HEK293 (cell line): ENCODE measurements at regions not wholly inside any gene's neighbourhood (a gene's known extent, or its start where the extent isn't known, plus 50 kb on each side); places are given as distances from the start of the nearest gene placed in this dataset.

ENCODE experiments used
- IKZF3 ChIP-seq: fragments of 450-650 bp; IDR thresholded peaks from 2 replicates; pipeline ENCODE4 v1.5.0; 2018; ENCODE audit warnings: missing biosample characterization, mild to moderate bottlenecking, missing genetic modification characterization, moderate library complexity
- PRDM1 ChIP-seq: fragments of 450-650 bp; formaldehyde crosslinking; IDR thresholded peaks from 2 replicates; pipeline ENCODE4; 2016; ENCODE audit warnings: missing biosample characterization, missing genetic modification characterization
- SETDB1 ChIP-seq: IDR thresholded peaks from one replicate; pipeline ENCODE4 v1.6.1; 2017; ENCODE audit warnings: mild to moderate bottlenecking, low read length, moderate library complexity, mixed read lengths; ENCODE audit not compliant: insufficient read length
- SP2 ChIP-seq: fragments of 450-650 bp; formaldehyde crosslinking; IDR thresholded peaks from 2 replicates; pipeline ENCODE4 v1.5.1; 2016; ENCODE audit warnings: missing biosample characterization, missing genetic modification characterization
- ZBTB48 ChIP-seq: fragments of 450-650 bp; formaldehyde crosslinking; IDR thresholded peaks from 2 replicates; pipeline ENCODE4 v1.5.1; 2016; ENCODE audit warnings: missing biosample characterization, missing genetic modification characterization
- ZNF133 ChIP-seq: fragments of 450-650 bp; formaldehyde crosslinking; IDR thresholded peaks from 2 replicates; pipeline ENCODE4 v1.5.1; 2016; ENCODE audit warnings: missing biosample characterization, missing genetic modification characterization
- ZNF146 ChIP-seq: fragments of 450-650 bp; formaldehyde crosslinking; IDR thresholded peaks from 2 replicates; pipeline ENCODE4 v1.5.1; 2016; ENCODE audit warnings: missing biosample characterization, missing genetic modification characterization
- ZNF274 ChIP-seq, 2 experiments: fragments of 200-500 bp in 1 of 2; fragments of 450-650 bp in 1 of 2; sonication (Bioruptor generic) in 1 of 2; formaldehyde crosslinking in 1 of 2; IDR thresholded peaks; 2 replicates each; pipeline versions ENCODE4 v1.5.1 to v1.6.1; 2014 to 2016; ENCODE audit warnings: borderline replicate concordance in 1 of 2, inconsistent platforms in 1 of 2, low read length in 1 of 2, missing biosample characterization in 1 of 2, missing genetic modification characterization in 1 of 2
- ZNF692 ChIP-seq: fragments of 450-650 bp; formaldehyde crosslinking; IDR thresholded peaks from 2 replicates; pipeline ENCODE4 v1.5.1; 2016; ENCODE audit warnings: missing biosample characterization, missing genetic modification characterization
- ZNF830 ChIP-seq: fragments of 450-650 bp; IDR thresholded peaks from 2 replicates; pipeline ENCODE4 v1.5.0; 2018; ENCODE audit warnings: missing biosample characterization, missing genetic modification characterization, low read depth, mild to moderate bottlenecking, moderate library complexity
- ZSCAN5A ChIP-seq: fragments of 450-650 bp; formaldehyde crosslinking; IDR thresholded peaks from 2 replicates; pipeline ENCODE4 v1.5.1; 2016; ENCODE audit warnings: missing biosample characterization, missing genetic modification characterization
- TF ChIP-seq, protein P1 (sequence below): fragments of 450-650 bp; formaldehyde crosslinking; IDR thresholded peaks from 2 replicates; pipeline ENCODE4 v1.5.1; 2016; ENCODE audit warnings: missing biosample characterization, missing genetic modification characterization
- TF ChIP-seq, protein P2 (sequence below): fragments of 450-650 bp; formaldehyde crosslinking; IDR thresholded peaks from 2 replicates; pipeline ENCODE4 v1.5.1; 2017; ENCODE audit warnings: missing biosample characterization, missing genetic modification characterization
- TF ChIP-seq, protein P3 (sequence below): fragments of 450-650 bp; formaldehyde crosslinking; IDR thresholded peaks from 2 replicates; pipeline ENCODE4 v1.5.1; 2016; ENCODE audit warnings: missing biosample characterization, missing genetic modification characterization

GRCh38 chr5:93120051-93120450 lies 461.0 kb downstream of the NR2F1-AS1 start:
- TF ChIP-seq ZNF692 (tag by site-specific recombination) (no peak), ZNF133 (tag by site-specific recombination) (no peak), SETDB1 (no peak), ZNF830 (tag by site-specific recombination) (no peak), ZSCAN5A (tag by site-specific recombination) (no peak), ZNF146 (no peak), ZNF274 (IDR thresholded peaks at IDR 0.05; ENCODE audit: low read length) (no peak), ZNF274 (tag by site-specific recombination; IDR thresholded peaks at IDR 0.05; ENCODE audit: borderline replicate concordance) (no peak), IKZF3 (tag by site-specific recombination) (no peak), ZBTB48 (no peak), PRDM1 (tag by site-specific recombination) (no peak), SP2 (tag by site-specific recombination) (no peak)
- TF ChIP-seq, protein P1, sequence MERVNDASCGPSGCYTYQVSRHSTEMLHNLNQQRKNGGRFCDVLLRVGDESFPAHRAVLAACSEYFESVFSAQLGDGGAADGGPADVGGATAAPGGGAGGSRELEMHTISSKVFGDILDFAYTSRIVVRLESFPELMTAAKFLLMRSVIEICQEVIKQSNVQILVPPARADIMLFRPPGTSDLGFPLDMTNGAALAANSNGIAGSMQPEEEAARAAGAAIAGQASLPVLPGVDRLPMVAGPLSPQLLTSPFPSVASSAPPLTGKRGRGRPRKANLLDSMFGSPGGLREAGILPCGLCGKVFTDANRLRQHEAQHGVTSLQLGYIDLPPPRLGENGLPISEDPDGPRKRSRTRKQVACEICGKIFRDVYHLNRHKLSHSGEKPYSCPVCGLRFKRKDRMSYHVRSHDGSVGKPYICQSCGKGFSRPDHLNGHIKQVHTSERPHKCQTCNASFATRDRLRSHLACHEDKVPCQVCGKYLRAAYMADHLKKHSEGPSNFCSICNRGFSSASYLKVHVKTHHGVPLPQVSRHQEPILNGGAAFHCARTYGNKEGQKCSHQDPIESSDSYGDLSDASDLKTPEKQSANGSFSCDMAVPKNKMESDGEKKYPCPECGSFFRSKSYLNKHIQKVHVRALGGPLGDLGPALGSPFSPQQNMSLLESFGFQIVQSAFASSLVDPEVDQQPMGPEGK = no peak
- TF ChIP-seq, protein P2, sequence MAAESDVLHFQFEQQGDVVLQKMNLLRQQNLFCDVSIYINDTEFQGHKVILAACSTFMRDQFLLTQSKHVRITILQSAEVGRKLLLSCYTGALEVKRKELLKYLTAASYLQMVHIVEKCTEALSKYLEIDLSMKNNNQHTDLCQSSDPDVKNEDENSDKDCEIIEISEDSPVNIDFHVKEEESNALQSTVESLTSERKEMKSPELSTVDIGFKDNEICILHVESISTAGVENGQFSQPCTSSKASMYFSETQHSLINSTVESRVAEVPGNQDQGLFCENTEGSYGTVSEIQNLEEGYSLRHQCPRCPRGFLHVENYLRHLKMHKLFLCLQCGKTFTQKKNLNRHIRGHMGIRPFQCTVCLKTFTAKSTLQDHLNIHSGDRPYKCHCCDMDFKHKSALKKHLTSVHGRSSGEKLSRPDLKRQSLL = no peak
- TF ChIP-seq, protein P3, sequence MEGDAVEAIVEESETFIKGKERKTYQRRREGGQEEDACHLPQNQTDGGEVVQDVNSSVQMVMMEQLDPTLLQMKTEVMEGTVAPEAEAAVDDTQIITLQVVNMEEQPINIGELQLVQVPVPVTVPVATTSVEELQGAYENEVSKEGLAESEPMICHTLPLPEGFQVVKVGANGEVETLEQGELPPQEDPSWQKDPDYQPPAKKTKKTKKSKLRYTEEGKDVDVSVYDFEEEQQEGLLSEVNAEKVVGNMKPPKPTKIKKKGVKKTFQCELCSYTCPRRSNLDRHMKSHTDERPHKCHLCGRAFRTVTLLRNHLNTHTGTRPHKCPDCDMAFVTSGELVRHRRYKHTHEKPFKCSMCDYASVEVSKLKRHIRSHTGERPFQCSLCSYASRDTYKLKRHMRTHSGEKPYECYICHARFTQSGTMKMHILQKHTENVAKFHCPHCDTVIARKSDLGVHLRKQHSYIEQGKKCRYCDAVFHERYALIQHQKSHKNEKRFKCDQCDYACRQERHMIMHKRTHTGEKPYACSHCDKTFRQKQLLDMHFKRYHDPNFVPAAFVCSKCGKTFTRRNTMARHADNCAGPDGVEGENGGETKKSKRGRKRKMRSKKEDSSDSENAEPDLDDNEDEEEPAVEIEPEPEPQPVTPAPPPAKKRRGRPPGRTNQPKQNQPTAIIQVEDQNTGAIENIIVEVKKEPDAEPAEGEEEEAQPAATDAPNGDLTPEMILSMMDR = no peak
